ENCODE measurements at regions not wholly inside any gene's neighbourhood (a gene's known extent, or its start where the extent isn't known, plus 50 kb on each side); places are given as distances from the start of the nearest gene placed in this dataset.
"Not testable (repeated sequence)": the region's sequence is repeated elsewhere in the genome, so short reads cannot be mapped to it uniquely, and the experiment has no call there.

DNA sequence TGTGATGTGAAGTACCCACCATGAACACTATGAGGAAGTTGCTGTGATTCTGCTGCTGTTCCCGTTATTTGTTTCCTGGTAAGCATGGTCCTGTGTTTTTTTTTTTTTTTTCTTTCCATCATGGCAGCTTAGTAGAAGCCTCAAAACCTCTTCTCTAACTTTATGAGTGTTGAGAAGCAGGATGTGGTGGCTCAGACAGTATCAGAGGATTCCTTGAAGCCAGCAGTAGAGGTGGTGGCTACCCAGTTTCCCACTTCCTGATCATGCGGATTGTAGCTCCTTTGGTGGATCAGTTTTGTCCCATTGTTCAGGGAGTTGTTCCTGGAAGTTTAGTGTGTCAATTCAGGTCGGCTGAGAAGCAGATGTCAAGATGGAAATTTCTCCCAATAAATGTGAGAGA, 175.8 kb downstream of the ATP23 start:
- TF ChIP-seq, protein P1, sequence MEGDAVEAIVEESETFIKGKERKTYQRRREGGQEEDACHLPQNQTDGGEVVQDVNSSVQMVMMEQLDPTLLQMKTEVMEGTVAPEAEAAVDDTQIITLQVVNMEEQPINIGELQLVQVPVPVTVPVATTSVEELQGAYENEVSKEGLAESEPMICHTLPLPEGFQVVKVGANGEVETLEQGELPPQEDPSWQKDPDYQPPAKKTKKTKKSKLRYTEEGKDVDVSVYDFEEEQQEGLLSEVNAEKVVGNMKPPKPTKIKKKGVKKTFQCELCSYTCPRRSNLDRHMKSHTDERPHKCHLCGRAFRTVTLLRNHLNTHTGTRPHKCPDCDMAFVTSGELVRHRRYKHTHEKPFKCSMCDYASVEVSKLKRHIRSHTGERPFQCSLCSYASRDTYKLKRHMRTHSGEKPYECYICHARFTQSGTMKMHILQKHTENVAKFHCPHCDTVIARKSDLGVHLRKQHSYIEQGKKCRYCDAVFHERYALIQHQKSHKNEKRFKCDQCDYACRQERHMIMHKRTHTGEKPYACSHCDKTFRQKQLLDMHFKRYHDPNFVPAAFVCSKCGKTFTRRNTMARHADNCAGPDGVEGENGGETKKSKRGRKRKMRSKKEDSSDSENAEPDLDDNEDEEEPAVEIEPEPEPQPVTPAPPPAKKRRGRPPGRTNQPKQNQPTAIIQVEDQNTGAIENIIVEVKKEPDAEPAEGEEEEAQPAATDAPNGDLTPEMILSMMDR (IDR thresholded peaks at IDR 0.05; ENCODE audit: low read depth, low read length, missing control alignments) = no peak
- no peak for DNase-seq (ENCODE audit: extremely low read depth, low read depth)
- H3K4me3 ChIP-seq (replicated peaks; ENCODE audit: low read depth, low read length) = no peak overlapping the region

DNA sequence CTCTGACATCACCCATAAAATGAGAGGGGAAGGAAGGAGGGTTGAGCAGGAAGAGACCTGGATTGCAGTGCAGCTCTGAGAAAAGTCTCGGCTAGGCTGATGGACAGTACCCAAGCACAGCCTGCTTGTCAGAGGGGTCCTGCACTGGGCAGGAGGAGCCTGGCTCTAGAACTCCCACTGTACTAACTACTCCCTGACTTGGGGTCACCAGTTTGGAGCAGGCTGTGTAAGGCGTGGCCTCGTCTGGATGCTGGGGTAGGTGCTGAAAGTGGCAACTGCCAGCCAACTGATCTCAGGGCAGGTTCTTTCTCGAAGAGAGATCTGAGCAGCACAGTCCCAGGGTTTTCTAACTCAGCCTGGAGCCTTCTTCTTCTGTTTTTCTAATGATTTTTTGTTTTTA, 176.3 kb downstream of the ATP23 start:
- TF ChIP-seq, protein P1 (IDR thresholded peaks at IDR 0.05; ENCODE audit: low read depth, low read length, missing control alignments) = no peak
- no peak overlapping the region for H3K4me3 ChIP-seq (replicated peaks; ENCODE audit: low read depth, low read length)
- no peak for DNase-seq (ENCODE audit: extremely low read depth, low read depth)

DNA sequence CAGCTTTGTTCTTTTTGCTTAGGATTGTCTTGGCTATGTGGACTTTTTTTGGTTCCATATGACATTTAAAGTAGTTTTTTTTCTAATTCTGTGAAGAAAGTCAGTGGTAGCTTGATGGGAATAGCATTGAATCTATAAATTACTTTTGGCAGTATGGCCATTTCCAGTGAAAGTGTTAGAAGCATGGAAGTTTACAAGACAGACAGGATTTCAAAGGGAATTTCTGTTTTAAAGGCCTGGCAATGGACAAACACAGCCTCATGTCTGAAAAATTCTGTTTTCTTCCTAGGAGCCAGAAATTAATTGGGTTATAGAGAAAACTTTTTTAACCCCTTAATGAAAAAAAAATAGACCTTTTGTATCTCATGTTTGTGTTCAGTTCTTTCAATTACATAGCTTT, 184.4 kb downstream of the ATP23 start:
- H3K4me3 ChIP-seq (replicated peaks; ENCODE audit: low read depth, low read length); DNase-seq (ENCODE audit: extremely low read depth, low read depth): not testable (repeated sequence)

DNA sequence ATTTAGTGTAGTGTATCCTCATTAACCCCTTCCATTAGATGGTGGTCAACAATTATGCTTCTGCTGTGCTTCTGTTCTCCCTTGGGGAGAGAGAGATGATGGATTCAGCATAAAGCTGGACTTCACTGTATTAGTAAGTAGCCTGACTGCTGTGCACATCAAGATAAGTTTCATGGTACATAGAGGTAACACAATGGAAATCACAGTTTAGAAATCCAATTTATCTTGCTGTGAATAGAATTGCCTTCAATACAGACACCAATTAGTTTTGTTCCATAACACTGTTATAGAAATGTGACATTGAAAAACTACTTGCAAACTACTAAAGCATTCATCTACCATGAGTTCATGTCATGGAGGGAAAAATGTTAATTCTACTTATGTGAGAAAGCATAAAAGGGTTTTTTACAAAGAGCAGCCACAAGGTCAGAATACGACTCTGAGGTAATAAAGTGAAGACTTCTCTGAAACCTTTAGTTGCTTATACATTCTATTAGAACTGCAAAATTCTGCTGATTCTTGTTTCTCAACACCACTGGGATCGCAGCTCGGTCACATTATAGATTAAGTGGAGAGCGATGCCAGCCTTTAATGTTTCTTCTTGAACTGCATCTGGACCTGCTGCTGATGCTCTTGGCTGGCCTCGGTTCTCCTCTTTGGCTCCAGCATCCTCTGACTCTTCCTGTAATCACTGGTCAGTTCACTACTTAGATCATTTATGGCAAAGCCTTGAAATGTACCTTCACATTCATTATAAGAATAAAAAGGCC, 190.8 kb downstream of the ATP23 start:
- TF ChIP-seq, protein P1 (IDR thresholded peaks at IDR 0.05; ENCODE audit: low read depth, low read length, missing control alignments) = no peak
- DNase-seq (ENCODE audit: extremely low read depth, low read depth) = no peak
- H3K4me3 ChIP-seq (replicated peaks; ENCODE audit: low read depth, low read length) = no peak overlapping the region

DNA sequence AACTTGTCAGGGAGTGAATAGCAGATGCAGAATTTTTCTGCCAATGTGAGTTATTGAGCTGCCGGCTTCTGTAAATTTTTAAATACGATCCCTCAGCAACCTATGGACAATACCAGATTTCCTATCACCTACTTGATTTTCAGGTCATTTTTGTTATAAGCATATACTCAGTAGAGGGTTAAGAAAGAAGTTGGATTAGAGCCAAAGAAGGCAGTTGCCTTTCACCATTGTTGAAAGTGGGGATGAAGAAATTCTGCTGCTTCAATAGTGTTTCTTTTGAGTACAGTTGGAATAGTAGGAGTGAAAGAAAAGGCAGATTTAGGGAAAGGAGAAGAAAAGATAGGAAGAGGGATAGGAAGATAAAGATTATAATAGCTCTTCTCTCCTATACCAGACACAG, 197.1 kb downstream of the ATP23 start:
- no peak for DNase-seq (ENCODE audit: extremely low read depth, low read depth)
- TF ChIP-seq, protein P1 (IDR thresholded peaks at IDR 0.05; ENCODE audit: low read depth, low read length, missing control alignments) = no peak
- H3K4me3 ChIP-seq (replicated peaks; ENCODE audit: low read depth, low read length) = no peak overlapping the region

DNA sequence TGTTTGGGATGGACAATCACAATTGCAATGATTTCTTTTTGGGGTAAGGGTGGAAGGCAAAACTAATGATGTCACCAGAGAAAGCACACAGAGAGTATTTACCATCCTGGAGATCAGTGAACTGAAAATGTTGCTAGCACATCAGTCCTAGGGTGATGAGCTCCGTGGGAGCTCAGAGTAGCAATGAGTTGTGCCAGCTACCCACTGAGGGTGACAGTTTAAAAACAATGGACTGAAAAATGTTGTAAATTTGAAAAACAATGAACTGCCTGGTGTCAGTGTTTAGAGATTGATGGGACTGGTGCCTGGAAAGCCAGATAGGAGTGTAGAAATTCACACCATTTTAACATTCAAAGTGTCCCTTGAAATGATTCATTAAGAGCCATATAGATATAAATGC, 198.5 kb downstream of the ATP23 start:
- H3K4me3 ChIP-seq (replicated peaks; ENCODE audit: low read depth, low read length) = no peak overlapping the region
- no peak for DNase-seq (ENCODE audit: extremely low read depth, low read depth)
- TF ChIP-seq, protein P1 (IDR thresholded peaks at IDR 0.05; ENCODE audit: low read depth, low read length, missing control alignments) = no peak

DNA sequence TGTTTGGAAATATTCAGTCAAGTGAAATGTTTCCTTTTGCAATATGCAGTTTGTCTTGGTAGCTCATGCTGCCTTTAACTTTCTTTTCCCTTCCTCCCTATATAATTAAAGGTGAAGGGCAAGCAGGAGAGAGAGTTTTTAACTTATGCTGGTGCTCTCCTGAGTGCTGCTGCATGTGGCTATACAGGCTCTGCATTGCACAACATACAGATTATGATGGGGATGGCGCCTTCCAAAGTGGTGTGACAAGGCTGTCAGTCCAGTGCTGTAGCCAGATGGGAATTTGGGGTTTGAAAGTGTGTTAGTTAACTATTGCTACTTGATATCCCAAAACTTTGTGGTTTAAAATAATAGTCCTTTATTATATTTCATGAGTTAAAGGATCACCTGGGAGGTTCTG, 199.0 kb downstream of the ATP23 start:
- TF ChIP-seq, protein P1 (IDR thresholded peaks at IDR 0.05; ENCODE audit: low read depth, low read length, missing control alignments) = no peak
- no peak overlapping the region for H3K4me3 ChIP-seq (replicated peaks; ENCODE audit: low read depth, low read length)

More for the DNA sequence above, 199.0 kb downstream of the ATP23 start:
- no peak for DNase-seq (ENCODE audit: extremely low read depth, low read depth)

All from HFF-Myc (cell line).